ENCODE measurements at regions not wholly inside any gene's neighbourhood (a gene's known extent, or its start where the extent isn't known, plus 50 kb on each side); places are given as distances from the start of the nearest gene placed in this dataset.
A peak's percentile ranks its signal among the peaks of the same experiment; 100 is the strongest.
"Not testable (repeated sequence)": the region's sequence is repeated elsewhere in the genome, so short reads cannot be mapped to it uniquely, and the experiment has no call there.

DNA sequence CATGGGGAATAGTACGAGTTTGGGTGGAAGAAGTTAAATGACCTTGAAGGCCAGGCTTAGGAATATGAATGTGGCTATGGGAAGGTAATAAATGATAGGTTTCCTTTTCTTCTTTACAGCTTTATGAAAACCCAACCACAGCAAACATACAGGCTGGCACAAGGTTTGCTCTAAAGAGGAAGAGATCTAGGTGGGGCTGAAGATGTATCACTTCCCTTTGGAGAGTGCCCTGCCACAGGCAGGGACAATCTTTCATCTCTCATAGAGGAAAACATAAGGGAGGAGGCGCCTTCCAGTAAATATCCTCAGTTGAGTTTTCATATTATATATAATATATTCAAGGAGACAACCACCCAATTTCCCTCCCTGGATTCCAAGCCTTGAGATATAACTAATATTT is 72.9 kb upstream of the FRMD6 start:
- DNase-seq, result no peak

DNA sequence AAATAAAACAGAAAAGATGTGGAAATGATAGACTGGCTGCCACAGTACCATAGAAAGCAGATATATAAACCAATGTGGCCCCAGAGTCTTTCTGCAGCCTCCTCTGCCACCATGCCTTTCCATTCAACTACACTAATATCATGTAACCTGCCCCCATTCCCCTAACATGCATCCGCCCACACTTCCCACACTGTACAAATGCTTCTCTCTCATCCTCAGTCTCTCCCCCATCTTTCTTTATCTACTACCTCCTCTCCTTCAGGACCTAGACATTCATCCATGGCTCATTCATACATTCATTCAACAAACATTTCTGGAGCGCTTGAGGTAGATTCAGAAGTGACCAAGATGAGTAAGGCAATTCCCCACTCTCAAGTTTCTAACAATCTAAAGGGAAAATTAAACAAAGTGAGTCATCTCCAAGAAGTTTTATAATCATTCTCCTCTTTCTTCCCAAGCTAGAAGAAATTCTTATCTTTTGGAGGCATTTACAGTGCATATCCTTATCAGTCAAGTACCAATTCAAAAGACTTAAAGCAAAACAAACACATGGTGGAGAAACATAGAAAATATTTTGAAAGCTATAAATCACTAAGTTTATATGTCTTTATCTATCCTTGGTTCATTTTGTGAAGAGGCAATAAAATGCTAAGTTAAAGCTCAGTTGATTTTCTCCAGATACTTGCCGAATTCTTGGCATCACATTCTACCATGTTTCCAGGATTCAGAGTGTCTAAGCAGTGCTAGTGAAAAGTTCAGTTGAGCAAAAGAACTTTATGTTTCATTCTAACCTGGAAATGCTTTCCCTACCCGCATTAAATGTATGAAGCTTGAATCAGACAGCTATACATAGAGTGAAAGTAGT is 70.5 kb upstream of the FRMD6 start:
- DNase-seq, result no peak

GRCh38 chr14:51582437-51582836 is 69.3 kb upstream of the FRMD6 start:
- no peak for DNase-seq

DNA sequence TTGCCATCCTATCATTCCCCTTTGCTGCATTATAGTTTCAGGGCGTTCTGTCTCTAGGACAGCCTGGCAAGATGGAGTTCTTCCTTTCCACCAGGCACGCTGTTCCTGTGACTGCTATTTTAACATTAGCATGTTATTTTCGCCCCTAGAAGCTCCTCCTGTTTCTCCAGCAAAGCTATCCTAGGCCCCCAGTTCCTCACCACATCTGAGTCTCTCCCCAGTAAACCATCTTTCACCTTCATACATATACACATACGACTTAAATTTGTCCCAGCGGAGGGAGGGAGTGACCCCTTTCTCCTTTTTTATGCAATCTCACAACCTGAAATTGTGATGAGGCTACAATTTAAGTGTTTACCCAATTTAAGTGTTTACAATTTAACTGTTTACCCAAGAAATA is 66.7 kb upstream of the FRMD6 start:
- DNase-seq, result no peak

- DNase-seq, result no peak
These were observed 58.9 kb upstream of the FRMD6 start for GRCh38 chr14:51592836-51593235.

GRCh38 chr14:51593397-51593796 is 58.3 kb upstream of the FRMD6 start:
- no peak for DNase-seq

DNA sequence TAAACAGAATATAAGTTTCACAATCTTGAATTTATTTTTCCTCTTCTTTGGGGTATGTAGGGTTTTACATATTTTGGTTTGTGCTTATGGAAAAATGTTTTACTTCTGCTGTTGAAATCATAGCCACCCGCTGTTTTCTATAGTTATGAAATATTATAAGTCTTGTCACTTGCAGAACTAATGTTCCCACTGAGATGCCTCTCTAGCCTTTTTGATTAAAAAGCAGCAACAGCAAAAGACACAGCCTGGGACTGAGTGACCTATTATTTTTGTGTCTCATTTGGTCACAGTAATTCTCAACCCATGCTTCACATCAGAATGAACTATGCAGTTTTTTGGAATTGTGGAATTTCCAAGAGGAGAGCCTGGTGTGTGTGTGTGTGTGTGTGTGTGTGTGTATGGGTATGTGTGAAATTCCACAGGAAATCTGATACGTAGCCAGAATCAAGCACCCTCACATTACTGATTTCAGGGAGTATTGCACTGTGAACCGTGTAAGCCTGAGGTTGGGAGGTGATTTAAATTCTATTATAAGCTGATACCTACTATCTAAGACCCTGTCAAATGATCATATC is 55.7 kb upstream of the FRMD6 start:
- no peak for DNase-seq

GRCh38 chr14:51596488-51597117 is 55.1 kb upstream of the FRMD6 start:
- no peak for DNase-seq

GRCh38 chr14:51597261-51598001 is 54.3 kb upstream of the FRMD6 start:
- peak; percentile 70 for DNase-seq

DNA sequence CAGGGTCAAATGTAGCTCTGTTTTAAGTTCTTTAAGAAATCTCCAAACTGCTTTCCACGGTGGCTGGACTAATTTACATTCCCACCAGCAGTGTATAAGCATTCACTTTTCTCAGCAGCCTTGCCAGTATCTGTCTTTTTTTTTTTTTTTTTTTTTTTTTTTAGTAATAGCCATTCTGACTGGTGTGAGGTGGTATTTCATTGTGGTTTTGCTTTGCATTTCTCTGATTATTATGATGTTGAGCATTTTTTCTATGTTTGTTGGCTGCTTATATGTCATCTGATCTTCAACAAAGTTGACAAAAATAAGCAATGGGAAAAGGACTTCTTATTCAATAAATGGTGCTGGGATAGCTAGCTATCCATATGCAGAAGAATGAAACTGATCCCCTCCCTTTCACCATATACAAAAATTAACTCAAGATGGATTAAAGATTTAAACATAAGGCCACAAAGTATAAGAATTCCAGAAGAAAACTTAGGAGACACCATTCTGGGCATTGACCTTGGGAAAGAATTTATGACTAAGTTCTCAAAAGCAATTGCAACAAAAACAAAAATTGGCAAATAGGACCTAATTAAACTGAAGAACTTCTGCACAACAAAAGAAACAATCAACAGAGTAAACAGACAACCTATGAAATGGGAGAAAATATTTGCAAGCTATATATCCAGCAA is 52.6 kb upstream of the FRMD6 start:
- not testable (repeated sequence) for DNase-seq

GRCh38 chr14:51600658-51601057 is 51.1 kb upstream of the FRMD6 start:
- DNase-seq, result no peak

Data from muscle of arm (tissue), 1 donor.